Right lobe of liver (tissue), 4 donors: ENCODE measurements at regions not wholly inside any gene's neighbourhood (a gene's known extent, or its start where the extent isn't known, plus 50 kb on each side); places are given as distances from the start of the nearest gene placed in this dataset.

Source experiments
- CTCF ChIP-seq, 4 donors: fragments of 200-600 bp in 3 of 4; fragments of 450-650 bp in 1 of 4; IDR thresholded peaks; one replicate each; pipeline versions ENCODE4 v1.5.1 to v1.8.0; 2016 to 2022; ENCODE audit warnings: antibody characterized with exemption in 4 of 4, mild to moderate bottlenecking in 2 of 4
- POLR2A ChIP-seq: fragments of 450-650 bp; IDR thresholded peaks from one replicate; pipeline ENCODE4 v1.6.1; 2017; ENCODE audit warnings: antibody characterized with exemption, mild to moderate bottlenecking
- donor health status: DM: no; HTN: no; CAD: no.
- donor health status: DM: no; HTN: no; CAD: no.
- donor health status: DM: no; HTN: yes; CAD: no.

GRCh38 chr2:111689174-111689573 lies 194.8 kb downstream of the ANAPC1 start:
- TF ChIP-seq CTCF (IDR thresholded peaks at IDR 0.05) (no peak), POLR2A (no peak)
